Kidney epithelial cell (primary cell): ENCODE measurements at regions not wholly inside any gene's neighbourhood (a gene's known extent, or its start where the extent isn't known, plus 50 kb on each side); places are given as distances from the start of the nearest gene placed in this dataset.

Experiments
- DNase-seq: peaks from one replicate; pipeline ENCODE4 v3.0.0-alpha.2; 2010; ENCODE audit warnings: low read depth
- H3K27me3 ChIP-seq: 2 replicates; pipeline ENCODE4 v1.6.0; 2011; ENCODE audit warnings: low read length; ENCODE audit not compliant: control insufficient read depth, insufficient read depth
- H3K36me3 ChIP-seq: 2 replicates; pipeline ENCODE4 v1.5.1; 2011; ENCODE audit warnings: low read length; ENCODE audit not compliant: control insufficient read depth, insufficient read depth
- H3K4me3 ChIP-seq: 2 replicates; pipeline ENCODE4 v1.5.1; 2011; ENCODE audit warnings: low read depth, mild to moderate bottlenecking, control low read depth, low read length
- TF ChIP-seq, protein P1 (sequence below): IDR thresholded peaks from 2 replicates; pipeline ENCODE4 v1.5.1; 2011; ENCODE audit warnings: mild to moderate bottlenecking, moderate library complexity, low read length, control low read depth, inconsistent platforms; ENCODE audit not compliant: insufficient read depth, poor library complexity, severe bottlenecking

DNA sequence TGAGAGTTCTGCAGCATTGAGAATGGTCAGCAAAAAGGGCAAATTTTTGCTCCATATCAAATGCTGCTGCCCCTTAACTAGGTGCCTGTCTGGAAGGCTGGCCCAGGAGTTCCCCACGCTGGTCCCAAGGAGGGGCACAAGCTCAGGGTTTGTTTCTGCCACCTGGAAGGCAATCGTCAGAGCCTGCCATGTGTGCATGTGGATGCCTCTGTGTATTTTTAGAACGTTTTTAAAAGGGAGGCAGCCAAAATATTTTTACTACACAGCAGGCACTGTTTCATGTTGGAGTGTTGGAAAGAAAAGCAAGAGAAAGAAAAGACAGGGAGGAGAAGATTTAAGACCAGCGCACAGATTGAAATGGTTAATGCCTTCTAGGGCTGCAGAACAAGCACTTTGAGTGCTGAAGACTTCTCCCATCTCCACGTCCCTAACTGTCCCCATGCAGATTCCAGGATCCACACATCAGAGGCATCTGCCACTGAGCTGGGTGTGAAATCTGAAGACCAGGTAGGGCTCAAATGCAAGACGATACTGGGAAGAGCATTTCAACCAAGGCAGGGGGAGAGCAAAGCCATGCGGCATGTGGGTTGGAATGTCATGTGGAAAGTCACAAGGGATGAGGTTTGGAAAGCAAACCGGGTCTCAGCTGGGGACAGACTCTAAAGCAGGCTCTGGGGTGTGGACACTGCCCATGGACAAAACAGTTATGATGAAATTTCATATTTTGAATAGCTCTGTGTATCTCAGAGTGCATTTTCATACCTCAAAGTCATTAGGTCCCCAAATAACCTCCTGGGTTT lies 557.2 kb downstream of the BCL11B start:
- DNase-seq = no peak
- H3K27me3 ChIP-seq = no peaks in the 10 kb centered on the region
- no peak overlapping the region for H3K4me3 ChIP-seq
- TF ChIP-seq, protein P1, sequence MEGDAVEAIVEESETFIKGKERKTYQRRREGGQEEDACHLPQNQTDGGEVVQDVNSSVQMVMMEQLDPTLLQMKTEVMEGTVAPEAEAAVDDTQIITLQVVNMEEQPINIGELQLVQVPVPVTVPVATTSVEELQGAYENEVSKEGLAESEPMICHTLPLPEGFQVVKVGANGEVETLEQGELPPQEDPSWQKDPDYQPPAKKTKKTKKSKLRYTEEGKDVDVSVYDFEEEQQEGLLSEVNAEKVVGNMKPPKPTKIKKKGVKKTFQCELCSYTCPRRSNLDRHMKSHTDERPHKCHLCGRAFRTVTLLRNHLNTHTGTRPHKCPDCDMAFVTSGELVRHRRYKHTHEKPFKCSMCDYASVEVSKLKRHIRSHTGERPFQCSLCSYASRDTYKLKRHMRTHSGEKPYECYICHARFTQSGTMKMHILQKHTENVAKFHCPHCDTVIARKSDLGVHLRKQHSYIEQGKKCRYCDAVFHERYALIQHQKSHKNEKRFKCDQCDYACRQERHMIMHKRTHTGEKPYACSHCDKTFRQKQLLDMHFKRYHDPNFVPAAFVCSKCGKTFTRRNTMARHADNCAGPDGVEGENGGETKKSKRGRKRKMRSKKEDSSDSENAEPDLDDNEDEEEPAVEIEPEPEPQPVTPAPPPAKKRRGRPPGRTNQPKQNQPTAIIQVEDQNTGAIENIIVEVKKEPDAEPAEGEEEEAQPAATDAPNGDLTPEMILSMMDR = no peak
- H3K36me3 ChIP-seq = no peaks in the 10 kb centered on the region

DNA sequence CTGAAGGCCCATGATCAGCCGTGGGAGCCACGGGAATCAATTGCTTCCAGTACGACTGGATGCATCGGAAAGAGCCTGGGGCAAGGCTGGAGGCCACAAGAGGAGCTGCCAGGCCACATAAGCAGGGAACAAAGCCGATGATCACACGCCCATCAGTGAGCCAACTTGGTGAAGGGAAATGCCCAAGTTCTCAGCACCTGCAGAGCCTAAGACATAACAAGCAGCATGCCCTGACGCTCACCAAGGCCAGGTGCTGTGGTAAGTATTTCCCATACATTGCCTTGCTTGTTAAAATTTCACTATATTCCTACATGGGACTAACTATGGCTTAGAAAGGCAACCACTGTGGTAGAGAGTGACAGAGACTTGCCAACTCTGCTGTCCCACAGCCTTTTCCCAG lies 555.9 kb downstream of the BCL11B start:
- DNase-seq = no peak
- no peaks in the 10 kb centered on the region for H3K36me3 ChIP-seq
- no peaks in the 10 kb centered on the region for H3K27me3 ChIP-seq
- TF ChIP-seq, protein P1 = no peak
- H3K4me3 ChIP-seq = no peak overlapping the region

DNA sequence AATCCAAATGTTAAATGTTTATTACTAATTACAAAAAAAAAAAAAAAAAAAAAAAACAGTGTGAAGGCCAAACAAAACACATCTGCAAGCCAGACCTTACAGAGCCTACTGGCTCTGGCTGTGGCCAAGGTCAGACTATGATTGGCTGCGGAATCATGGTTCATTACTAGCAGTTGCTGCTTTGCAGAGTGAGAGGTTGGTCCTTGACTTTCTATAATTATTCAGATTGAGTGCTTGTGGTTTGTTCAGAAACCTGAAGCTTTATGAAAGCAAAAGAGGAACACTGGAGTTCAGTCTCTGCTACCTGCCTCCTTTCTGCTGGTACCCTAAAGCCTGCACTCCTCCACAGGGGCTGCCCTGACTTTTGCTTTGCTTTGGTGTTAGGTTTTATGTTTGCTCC lies 550.9 kb downstream of the BCL11B start:
- TF ChIP-seq, protein P1 = no peak
- H3K27me3 ChIP-seq = no peaks in the 10 kb centered on the region

DNA sequence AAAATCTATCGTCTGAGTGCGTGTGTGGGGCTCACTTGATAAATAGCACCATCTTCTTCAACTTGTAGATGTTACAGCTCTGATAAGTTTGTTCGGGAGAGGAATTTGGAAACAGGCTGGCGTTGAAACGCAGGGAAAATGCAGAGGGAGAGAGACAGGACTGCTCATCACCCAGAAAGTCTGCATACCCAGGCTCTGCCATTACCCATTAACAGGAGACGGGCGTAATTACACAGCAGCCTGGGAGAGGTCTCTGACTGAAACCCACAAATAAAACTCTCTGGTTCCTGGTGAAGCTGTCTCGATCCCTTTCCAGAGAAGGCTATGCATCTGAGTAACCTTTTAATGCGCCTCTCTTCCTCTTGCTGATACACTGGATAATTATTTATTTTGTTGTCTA lies 547.3 kb downstream of the BCL11B start:
- Histone ChIP-seq H3K36me3 (no peaks in the 10 kb centered on the region), H3K27me3 (no peaks in the 10 kb centered on the region), H3K4me3 (no peak overlapping the region)
- TF ChIP-seq, protein P1 = no peak
- no peak for DNase-seq

More for the DNA sequence above, 550.9 kb downstream of the BCL11B start:
- Histone ChIP-seq H3K4me3 (no peak overlapping the region), H3K36me3 (no peaks in the 10 kb centered on the region)
- DNase-seq = no peak

DNA sequence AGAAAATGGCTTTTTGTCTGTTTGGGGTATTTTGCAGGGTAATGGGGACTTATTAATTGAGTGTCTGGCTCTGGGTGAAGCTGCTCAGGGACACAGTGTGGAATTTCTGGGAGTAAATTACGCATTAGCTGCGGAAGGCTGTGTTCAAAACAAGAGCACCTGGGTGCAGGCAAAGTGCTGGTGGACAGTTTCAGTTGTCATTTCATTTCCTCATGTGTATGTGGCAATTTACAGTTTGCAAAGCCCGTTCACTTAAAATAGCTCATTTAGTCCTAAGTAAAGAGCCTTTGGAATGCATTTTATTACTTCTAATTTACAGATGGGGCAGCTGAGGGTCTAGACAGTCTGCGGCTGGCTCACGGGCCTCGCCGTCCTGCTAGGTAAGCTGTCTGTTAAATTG lies 546.8 kb downstream of the BCL11B start:
- no peak overlapping the region for H3K4me3 ChIP-seq
- DNase-seq = no peak
- no peaks in the 10 kb centered on the region for H3K27me3 ChIP-seq
- TF ChIP-seq, protein P1 = no peak
- no peaks in the 10 kb centered on the region for H3K36me3 ChIP-seq

DNA sequence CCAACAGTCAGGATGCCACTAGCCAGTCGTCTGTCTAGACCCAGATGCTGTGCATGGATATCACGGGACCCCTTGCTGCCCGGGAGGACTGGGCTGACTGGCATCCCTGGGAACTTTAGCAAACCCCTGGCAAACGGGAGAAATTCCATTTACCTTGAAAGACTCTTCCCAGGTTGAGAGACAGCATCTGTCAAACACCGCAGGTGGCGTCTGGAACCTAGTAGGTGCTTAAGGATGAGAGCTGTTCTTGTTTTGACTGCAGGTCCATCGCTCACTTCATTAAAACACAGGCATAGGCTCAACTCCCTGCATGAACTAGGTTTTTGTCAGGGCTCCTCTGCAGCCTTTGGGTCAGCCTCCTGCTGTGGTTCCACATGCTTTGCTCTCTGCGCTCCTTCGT lies 546.3 kb downstream of the BCL11B start:
- no peak for DNase-seq
- Histone ChIP-seq H3K36me3 (no peaks in the 10 kb centered on the region), H3K27me3 (no peaks in the 10 kb centered on the region), H3K4me3 (no peak overlapping the region)
- TF ChIP-seq, protein P1 = no peak
